ENCODE measurements at regions not wholly inside any gene's neighbourhood (a gene's known extent, or its start where the extent isn't known, plus 50 kb on each side); places are given as distances from the start of the nearest gene placed in this dataset.
A peak's percentile ranks its signal among the peaks of the same experiment; 100 is the strongest.

DNA sequence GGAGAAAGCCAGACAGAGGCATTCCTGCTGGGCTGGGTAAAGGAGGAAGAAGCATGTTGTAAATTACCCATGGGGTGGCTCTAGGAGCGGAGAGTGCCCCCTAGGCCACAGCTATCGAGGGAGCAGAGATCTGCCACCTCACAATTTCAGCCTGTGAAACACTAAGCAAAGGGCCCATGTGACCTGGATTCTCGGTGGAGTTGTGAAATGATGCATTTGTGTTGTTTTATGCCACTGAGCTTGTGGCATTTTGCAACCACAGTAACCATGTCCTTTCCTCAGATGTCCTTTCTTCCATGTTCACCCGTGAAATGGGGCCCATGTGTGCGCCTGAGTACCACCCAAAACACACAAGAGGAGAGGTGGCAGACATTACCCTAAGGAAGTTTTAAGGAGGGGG, 159.3 kb downstream of the SYK start:
- peaks cover 2% of the 10 kb centered on the region for H3K9me3 Mint-ChIP-seq (ENCODE audit: unreplicated experiment)

DNA sequence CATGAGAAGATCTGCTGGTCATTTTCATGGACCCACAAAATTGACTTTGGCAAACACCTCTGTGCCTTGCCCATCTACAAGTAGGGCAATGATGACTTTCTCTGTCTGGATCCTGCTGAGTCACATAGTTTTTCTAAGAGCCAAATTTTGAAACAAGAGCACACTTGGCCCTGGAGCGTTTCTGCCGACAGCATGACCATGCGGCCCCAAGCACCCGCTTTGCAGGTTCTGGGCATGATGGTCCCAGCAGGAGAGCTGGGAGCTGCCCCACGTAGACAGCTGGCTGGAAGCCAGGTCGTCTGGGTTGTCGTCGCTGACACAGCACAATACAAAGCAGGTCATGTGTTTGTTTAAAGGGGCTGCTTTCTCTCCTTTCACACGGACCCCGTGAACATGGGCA, 159.8 kb downstream of the SYK start:
- no peak overlapping the region for H3K4me3 ChIP-seq (ENCODE audit: insufficient read depth, low read depth, low read length)
- no peaks in the 10 kb centered on the region for H3K27me3 ChIP-seq (ENCODE audit: insufficient read depth, low read length)
- peak; percentile 32 for FAIRE-seq
- no peak overlapping the region for H3K27ac ChIP-seq (ENCODE audit: low read depth, low read length)
- H3K4me2 ChIP-seq (ENCODE audit: low read length), result peak overlapping the region; percentile 1
- H3K36me3 Mint-ChIP-seq (ENCODE audit: low read depth, unreplicated experiment), result peaks cover 4% of the 10 kb centered on the region
- H3K4me1 Mint-ChIP-seq (ENCODE audit: low read depth, unreplicated experiment), result peaks cover 21% of the 10 kb centered on the region
- peaks cover 5% of the 10 kb centered on the region for H3K27me3 Mint-ChIP-seq (ENCODE audit: low read depth, unreplicated experiment)
- peak; percentile 57 for DNase-seq (ENCODE audit: low read depth)
- no peaks in the 10 kb centered on the region for H3K9me3 ChIP-seq (ENCODE audit: insufficient read depth, low read depth, low read length)
- H3K4me3 Mint-ChIP-seq (ENCODE audit: unreplicated experiment), result no peak overlapping the region
- peak overlapping the region; percentile 62 for H3K27ac Mint-ChIP-seq (ENCODE audit: unreplicated experiment)
- H3K79me2 ChIP-seq (ENCODE audit: insufficient read depth, low read length), result no peaks in the 10 kb centered on the region
- no peak overlapping the region for H3K9ac ChIP-seq (ENCODE audit: low read length)
- peaks cover 2% of the 10 kb centered on the region for H3K9me3 Mint-ChIP-seq (ENCODE audit: unreplicated experiment)
- no peaks in the 10 kb centered on the region for H4K20me1 ChIP-seq (ENCODE audit: insufficient read depth, low read length)
- H3K4me1 ChIP-seq (ENCODE audit: insufficient read depth, low read length), result peaks cover 25% of the 10 kb centered on the region
- H2AFZ ChIP-seq (ENCODE audit: low read depth, low read length), result no peak overlapping the region
- no peaks in the 10 kb centered on the region for H3K36me3 ChIP-seq (ENCODE audit: insufficient read depth, low read length)
- TF ChIP-seq EZH2 (IDR thresholded peaks at IDR 0.05; ENCODE audit: insufficient read depth, low read length), result no peak
- TF ChIP-seq, protein P1, sequence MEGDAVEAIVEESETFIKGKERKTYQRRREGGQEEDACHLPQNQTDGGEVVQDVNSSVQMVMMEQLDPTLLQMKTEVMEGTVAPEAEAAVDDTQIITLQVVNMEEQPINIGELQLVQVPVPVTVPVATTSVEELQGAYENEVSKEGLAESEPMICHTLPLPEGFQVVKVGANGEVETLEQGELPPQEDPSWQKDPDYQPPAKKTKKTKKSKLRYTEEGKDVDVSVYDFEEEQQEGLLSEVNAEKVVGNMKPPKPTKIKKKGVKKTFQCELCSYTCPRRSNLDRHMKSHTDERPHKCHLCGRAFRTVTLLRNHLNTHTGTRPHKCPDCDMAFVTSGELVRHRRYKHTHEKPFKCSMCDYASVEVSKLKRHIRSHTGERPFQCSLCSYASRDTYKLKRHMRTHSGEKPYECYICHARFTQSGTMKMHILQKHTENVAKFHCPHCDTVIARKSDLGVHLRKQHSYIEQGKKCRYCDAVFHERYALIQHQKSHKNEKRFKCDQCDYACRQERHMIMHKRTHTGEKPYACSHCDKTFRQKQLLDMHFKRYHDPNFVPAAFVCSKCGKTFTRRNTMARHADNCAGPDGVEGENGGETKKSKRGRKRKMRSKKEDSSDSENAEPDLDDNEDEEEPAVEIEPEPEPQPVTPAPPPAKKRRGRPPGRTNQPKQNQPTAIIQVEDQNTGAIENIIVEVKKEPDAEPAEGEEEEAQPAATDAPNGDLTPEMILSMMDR (IDR thresholded peaks at IDR 0.05; ENCODE audit: insufficient read depth, low read depth, low read length), result no peak

More for the DNA sequence above, 159.3 kb downstream of the SYK start:
- peaks cover 20% of the 10 kb centered on the region for H3K4me1 ChIP-seq (ENCODE audit: insufficient read depth, low read length)
- H3K9ac ChIP-seq (ENCODE audit: low read length), result no peak overlapping the region
- Mint-ChIP-seq H3K4me1 (ENCODE audit: low read depth, unreplicated experiment) (peaks cover 23% of the 10 kb centered on the region), H3K27me3 (ENCODE audit: low read depth, unreplicated experiment) (peaks cover 5% of the 10 kb centered on the region), H3K4me3 (ENCODE audit: unreplicated experiment) (no peak overlapping the region), H3K36me3 (ENCODE audit: low read depth, unreplicated experiment) (peaks cover 5% of the 10 kb centered on the region), H3K27ac (ENCODE audit: unreplicated experiment) (peak overlapping the region; percentile 62)
- no peak overlapping the region for H3K27ac ChIP-seq (ENCODE audit: low read depth, low read length)
- H4K20me1 ChIP-seq (ENCODE audit: insufficient read depth, low read length), result no peaks in the 10 kb centered on the region
- H3K4me2 ChIP-seq (ENCODE audit: low read length), result peak overlapping the region; percentile 1
- DNase-seq (ENCODE audit: low read depth) (no peak), FAIRE-seq (peak; percentile 5)
- H2AFZ ChIP-seq (ENCODE audit: low read depth, low read length), result no peak overlapping the region
- H3K27me3 ChIP-seq (ENCODE audit: insufficient read depth, low read length), result no peaks in the 10 kb centered on the region
- H3K9me3 ChIP-seq (ENCODE audit: insufficient read depth, low read depth, low read length), result no peaks in the 10 kb centered on the region
- TF ChIP-seq EZH2 (IDR thresholded peaks at IDR 0.05; ENCODE audit: insufficient read depth, low read length), result no peak
- TF ChIP-seq, protein P1 (IDR thresholded peaks at IDR 0.05; ENCODE audit: insufficient read depth, low read depth, low read length), result no peak
- H3K36me3 ChIP-seq (ENCODE audit: insufficient read depth, low read length), result no peaks in the 10 kb centered on the region
- no peak overlapping the region for H3K4me3 ChIP-seq (ENCODE audit: insufficient read depth, low read depth, low read length)
- no peaks in the 10 kb centered on the region for H3K79me2 ChIP-seq (ENCODE audit: insufficient read depth, low read length)

DNA sequence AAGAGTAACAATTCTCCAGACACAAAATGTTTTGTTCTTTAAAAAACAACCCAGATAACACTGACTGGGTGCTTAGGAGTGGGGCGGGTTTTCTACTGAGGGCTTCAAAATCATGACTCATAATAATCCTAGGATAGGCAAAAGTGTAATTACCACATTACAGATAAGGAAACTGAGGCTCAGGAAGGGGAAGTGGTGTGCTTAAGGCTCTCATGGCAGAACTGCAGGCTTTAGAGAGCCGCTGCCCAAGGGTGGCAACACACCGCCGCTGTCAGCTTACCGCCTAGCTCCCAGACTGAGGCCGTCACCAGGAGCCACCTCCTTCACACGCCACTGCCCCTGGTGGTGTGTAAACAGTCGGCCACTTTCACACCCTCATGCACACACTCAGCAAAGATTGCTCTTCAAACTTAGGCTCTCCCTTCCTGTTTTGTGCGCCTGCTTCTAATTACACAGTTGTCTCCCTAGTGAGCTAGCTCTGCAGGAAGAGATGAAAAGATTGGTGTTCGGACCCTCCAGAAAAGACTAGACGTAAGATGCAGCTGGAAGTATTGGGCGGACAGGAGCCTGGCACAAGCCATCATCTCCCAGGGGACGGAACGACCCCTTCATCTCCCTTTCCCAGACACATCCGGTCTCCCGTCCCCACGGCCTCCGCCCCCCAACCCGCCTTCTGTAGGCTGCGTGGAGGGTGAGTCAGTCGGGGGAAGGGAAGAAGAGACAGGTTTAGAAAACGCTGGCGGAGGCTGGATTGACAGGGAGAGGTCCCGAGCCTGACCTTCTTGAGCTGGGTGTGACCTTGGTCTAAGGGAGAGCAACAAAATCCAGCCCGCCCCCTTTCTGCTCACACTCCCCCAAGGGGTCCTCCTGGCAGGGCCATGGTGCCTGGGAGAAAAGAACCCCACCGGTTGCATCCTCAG, 162.7 kb downstream of the SYK start:
- Histone ChIP-seq H3K4me2 (ENCODE audit: low read length) (peak overlapping the region; percentile 66), H3K9ac (ENCODE audit: low read length) (peak overlapping the region; percentile 33), H3K9me3 (ENCODE audit: insufficient read depth, low read depth, low read length) (no peaks in the 10 kb centered on the region), H3K27me3 (ENCODE audit: insufficient read depth, low read length) (no peaks in the 10 kb centered on the region), H4K20me1 (ENCODE audit: insufficient read depth, low read length) (no peaks in the 10 kb centered on the region), H3K27ac (ENCODE audit: low read depth, low read length) (peak overlapping the region; percentile 40), H3K36me3 (ENCODE audit: insufficient read depth, low read length) (no peaks in the 10 kb centered on the region), H3K79me2 (ENCODE audit: insufficient read depth, low read length) (no peaks in the 10 kb centered on the region), H3K4me1 (ENCODE audit: insufficient read depth, low read length) (peaks cover 34% of the 10 kb centered on the region), H2AFZ (ENCODE audit: low read depth, low read length) (peak overlapping the region; percentile 28), H3K4me3 (ENCODE audit: insufficient read depth, low read depth, low read length) (no peak overlapping the region)
- Mint-ChIP-seq H3K27me3 (ENCODE audit: low read depth, unreplicated experiment) (peaks cover 3% of the 10 kb centered on the region), H3K4me1 (ENCODE audit: low read depth, unreplicated experiment) (peaks cover 29% of the 10 kb centered on the region), H3K27ac (ENCODE audit: unreplicated experiment) (no peak overlapping the region), H3K9me3 (ENCODE audit: unreplicated experiment) (peaks cover 2% of the 10 kb centered on the region), H3K4me3 (ENCODE audit: unreplicated experiment) (no peak overlapping the region), H3K36me3 (ENCODE audit: low read depth, unreplicated experiment) (peaks cover 4% of the 10 kb centered on the region)
- no peak for DNase-seq (ENCODE audit: low read depth)
- FAIRE-seq, result no peak
- no peak for TF ChIP-seq EZH2 (IDR thresholded peaks at IDR 0.05; ENCODE audit: insufficient read depth, low read length)
- TF ChIP-seq, protein P1 (IDR thresholded peaks at IDR 0.05; ENCODE audit: insufficient read depth, low read depth, low read length), result no peak

All from astrocyte (in vitro differentiated cells and primary cell).